Immature natural killer cell (primary cell): ENCODE measurements at regions not wholly inside any gene's neighbourhood (a gene's known extent, or its start where the extent isn't known, plus 50 kb on each side); places are given as distances from the start of the nearest gene placed in this dataset.
"Not testable (repeated sequence)": the region's sequence is repeated elsewhere in the genome, so short reads cannot be mapped to it uniquely, and the experiment has no call there.

Experiments
- DNase-seq, 3 donors: peaks; one replicate each; pipeline ENCODE4 v3.0.0; 2022; ENCODE audit warnings: mixed read lengths in 1 of 3
- H3K27ac Mint-ChIP-seq, 6 donors: one replicate each; pipeline ENCODE4 v1.8.0; 2020; ENCODE audit warnings: mixed read lengths in 6 of 6, mild to moderate bottlenecking in 5 of 6, inconsistent platforms in 4 of 6, moderate library complexity in 3 of 6
- H3K27me3 Mint-ChIP-seq, 3 donors: one replicate each; pipeline ENCODE4 v1.8.0; 2020 to 2021; ENCODE audit warnings: low read depth in 3 of 3, mild to moderate bottlenecking in 3 of 3, mixed read lengths in 3 of 3, moderate library complexity in 3 of 3, inconsistent platforms in 1 of 3
- H3K36me3 Mint-ChIP-seq, 3 donors: one replicate each; pipeline ENCODE4 v1.8.0; 2020; ENCODE audit warnings: mixed read lengths in 3 of 3, inconsistent platforms in 2 of 3, mild to moderate bottlenecking in 2 of 3
- H3K4me1 Mint-ChIP-seq, 2 donors: one replicate each; pipeline ENCODE4 v1.8.0; 2020; ENCODE audit warnings: inconsistent platforms in 2 of 2, mild to moderate bottlenecking in 2 of 2, mixed read lengths in 2 of 2, moderate library complexity in 1 of 2
- H3K4me3 Mint-ChIP-seq, 5 donors: one replicate each; pipeline ENCODE4 v1.8.0; 2020; ENCODE audit warnings: mild to moderate bottlenecking in 5 of 5, mixed read lengths in 5 of 5, inconsistent platforms in 3 of 5, moderate library complexity in 3 of 5
- H3K9me3 Mint-ChIP-seq, 6 donors: one replicate each; pipeline ENCODE4 v1.8.0; 2020; ENCODE audit warnings: mild to moderate bottlenecking in 6 of 6, mixed read lengths in 6 of 6, inconsistent platforms in 4 of 6, moderate library complexity in 3 of 6

DNA sequence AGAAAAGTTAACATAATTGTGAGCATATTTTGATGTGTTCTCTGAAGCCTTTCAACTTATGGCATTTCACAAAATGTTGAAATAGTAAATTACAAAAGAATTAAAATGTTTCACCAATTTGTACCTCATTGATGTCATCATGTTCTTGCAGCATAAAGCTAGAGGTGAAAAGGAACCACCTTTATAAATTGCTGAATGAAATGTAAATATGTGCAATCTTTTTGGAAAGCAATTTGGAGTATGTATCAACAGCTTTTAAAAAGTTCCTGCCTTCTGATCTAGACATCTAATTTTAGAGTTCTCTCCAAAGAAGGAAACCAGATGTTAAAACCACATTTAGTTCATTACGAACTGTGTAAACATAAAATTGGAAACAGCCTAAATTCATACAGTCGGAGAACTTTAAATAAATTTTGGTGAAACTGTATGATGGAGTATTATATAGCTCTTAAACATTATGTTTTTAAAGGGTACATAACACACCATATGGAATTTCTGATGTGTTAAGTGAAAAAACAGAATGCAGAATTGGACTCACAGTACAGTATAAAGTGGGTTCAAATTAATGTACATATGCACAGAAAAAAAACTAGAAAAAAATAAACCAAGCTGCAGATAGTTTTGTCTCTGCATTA lies 311.2 kb upstream of the NAALADL2 start:
- H3K9me3 Mint-ChIP-seq: peaks cover 0 to 12% (median 3%) of the 10 kb centered on the region in 6 donors
- no peak overlapping the region for H3K4me3 Mint-ChIP-seq
- H3K27ac Mint-ChIP-seq: no peak overlapping the region
- H3K27me3 Mint-ChIP-seq: peaks cover 0 to 2% (median 0%) of the 10 kb centered on the region in 3 donors
- H3K4me1 Mint-ChIP-seq: no peaks in the 10 kb centered on the region
- DNase-seq: no peak
- peaks cover 0 to 6% (median 0%) of the 10 kb centered on the region in 3 donors for H3K36me3 Mint-ChIP-seq

DNA sequence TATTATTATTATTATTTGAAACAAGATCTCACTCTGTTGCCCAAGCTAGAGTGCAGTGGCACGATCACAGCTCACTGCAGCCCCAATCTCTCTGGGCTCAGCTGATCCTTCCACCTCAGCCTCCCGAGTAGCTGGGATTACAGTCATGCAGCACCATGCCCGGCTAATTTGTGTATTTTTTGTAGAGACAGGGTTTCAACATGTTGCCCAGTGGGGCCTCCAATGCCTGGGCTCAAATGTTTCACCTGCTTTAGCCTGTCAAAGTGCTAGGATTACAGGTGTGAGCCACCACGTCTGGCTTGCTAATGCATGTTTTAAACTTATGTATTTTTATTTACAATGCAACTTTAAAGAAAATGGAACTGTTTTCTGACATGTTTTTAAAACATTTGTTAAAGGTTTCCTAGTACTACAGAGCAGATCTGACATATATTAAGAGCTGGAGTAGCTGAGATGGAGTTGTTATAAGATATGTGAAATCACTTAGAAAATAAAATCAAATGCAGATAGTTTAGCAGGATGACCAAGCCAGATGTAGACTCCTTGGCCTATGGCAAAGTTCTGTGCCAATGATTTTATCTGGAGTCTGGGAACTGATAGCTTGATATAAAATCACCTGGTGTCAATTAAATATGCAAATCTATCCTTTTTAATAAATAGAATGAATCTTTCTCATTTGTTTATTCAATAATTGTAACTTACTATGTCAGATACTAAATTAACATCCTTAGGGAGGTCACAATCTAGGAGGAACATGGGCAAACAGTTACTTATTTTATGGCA lies 310.1 kb upstream of the NAALADL2 start:
- peaks cover 0 to 10% (median 2%) of the 10 kb centered on the region in 6 donors for H3K9me3 Mint-ChIP-seq
- no peak overlapping the region for H3K27ac Mint-ChIP-seq
- DNase-seq: no peak
- H3K4me1 Mint-ChIP-seq: no peaks in the 10 kb centered on the region
- peaks cover 0 to 3% (median 0%) of the 10 kb centered on the region in 3 donors for H3K27me3 Mint-ChIP-seq
- H3K36me3 Mint-ChIP-seq: peaks cover 0 to 6% (median 0%) of the 10 kb centered on the region in 3 donors
- no peak overlapping the region for H3K4me3 Mint-ChIP-seq

DNA sequence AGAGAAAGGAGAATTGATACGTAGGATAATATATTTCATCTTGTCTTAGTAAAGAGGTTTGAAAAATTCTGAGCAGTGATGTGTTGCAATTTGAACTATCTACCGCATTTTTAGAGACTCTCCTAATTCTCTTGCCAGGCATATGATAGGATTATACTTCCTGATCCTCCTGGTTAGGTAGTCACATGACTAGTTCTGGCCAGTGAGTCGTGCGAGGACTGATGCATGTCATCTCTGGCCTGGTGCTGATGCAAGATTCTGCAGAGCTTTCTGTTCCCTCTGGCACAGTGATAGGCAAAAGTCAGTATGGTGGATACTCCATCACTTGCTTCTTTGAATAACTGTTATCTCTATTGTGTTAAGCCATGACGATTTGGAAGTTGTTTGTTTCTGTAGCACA lies 277.6 kb upstream of the NAALADL2 start:
- Mint-ChIP-seq H3K4me3 (no peak overlapping the region), H3K27ac (no peak overlapping the region), H3K9me3 (peaks cover 2 to 55% (median 14%) of the 10 kb centered on the region in 6 donors), H3K4me1 (no peaks in the 10 kb centered on the region), H3K27me3 (no peaks in the 10 kb centered on the region), H3K36me3 (no peaks in the 10 kb centered on the region)
- no peak for DNase-seq

DNA sequence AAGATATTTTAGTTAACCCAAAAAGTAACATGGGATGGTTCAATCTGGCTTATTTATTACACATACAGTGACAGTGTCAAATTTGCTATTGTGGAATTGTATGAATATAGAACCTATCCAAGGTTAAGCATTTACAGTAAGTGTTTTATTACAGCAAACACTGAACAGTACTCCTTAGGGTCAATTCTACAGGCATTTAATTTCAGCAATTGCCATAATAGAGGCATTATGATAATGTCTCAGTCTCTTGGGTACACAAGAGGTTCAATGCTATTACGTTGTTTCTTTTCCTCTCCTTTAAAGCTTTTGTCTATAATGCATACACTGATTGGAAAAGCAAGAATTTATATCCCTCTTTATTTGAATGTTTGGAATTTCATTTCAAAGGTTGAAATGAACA lies 275.7 kb upstream of the NAALADL2 start:
- no peak overlapping the region for H3K27ac Mint-ChIP-seq
- H3K4me3 Mint-ChIP-seq: no peak overlapping the region
- no peaks in the 10 kb centered on the region for H3K27me3 Mint-ChIP-seq
- H3K4me1 Mint-ChIP-seq: no peaks in the 10 kb centered on the region
- H3K9me3 Mint-ChIP-seq: peaks cover 2 to 52% (median 14%) of the 10 kb centered on the region in 6 donors
- DNase-seq: no peak
- H3K36me3 Mint-ChIP-seq: peaks cover 0 to 5% (median 0%) of the 10 kb centered on the region in 3 donors

DNA sequence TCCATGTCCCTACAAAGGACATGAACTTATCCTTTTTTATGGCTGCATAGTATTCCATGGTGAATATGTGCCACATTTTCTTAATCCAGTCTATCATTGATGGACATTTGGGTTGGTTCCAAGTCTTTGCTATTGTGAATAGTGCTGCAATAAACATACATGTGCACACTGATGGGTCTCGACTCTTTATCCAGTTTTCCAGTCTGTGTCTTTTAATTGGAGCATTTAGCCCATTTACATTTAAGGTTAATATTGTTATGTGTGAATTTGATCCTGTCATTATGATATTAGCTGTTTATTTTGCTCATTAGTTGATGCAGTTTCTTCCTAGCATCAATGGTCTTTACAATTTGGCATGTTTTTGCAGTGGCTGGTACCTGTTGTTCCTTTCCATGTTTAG lies 272.0 kb upstream of the NAALADL2 start:
- not testable (repeated sequence) for H3K27me3 Mint-ChIP-seq, H3K27ac Mint-ChIP-seq, H3K4me1 Mint-ChIP-seq, DNase-seq, H3K4me3 Mint-ChIP-seq, H3K36me3 Mint-ChIP-seq
- H3K9me3 Mint-ChIP-seq: peaks cover 0 to 40% (median 8%) of the 10 kb centered on the region in 6 donors

DNA sequence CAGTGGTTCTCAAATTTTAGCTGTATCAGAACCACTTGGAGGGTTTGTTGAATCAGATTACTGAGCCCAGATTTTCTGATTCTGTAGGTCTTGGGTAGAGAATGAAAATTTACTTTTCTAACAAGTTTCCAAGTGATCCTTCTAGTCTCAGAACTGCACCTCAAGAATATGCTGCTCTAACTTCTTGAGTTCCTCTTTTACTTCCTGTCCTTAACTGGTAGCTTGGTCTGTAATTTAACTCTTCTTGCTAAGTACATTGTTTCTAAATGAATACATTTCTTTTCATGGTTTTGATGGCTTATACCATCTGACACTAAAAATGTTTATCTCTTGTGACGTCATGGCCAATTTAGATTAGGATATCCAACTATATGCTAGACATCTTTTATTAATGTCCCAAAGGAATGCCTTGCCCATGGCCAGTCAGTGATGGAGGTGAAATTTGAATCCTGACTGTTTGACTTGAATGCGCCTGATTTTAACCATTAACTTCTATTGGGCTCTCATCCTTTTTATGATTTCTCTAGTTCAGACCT lies 262.6 kb upstream of the NAALADL2 start:
- peaks cover 2 to 14% (median 9%) of the 10 kb centered on the region in 6 donors for H3K9me3 Mint-ChIP-seq
- H3K36me3 Mint-ChIP-seq: no peaks in the 10 kb centered on the region
- peaks cover 0 to 2% (median 0%) of the 10 kb centered on the region in 3 donors for H3K27me3 Mint-ChIP-seq
- H3K27ac Mint-ChIP-seq: no peak overlapping the region
- H3K4me1 Mint-ChIP-seq: no peaks in the 10 kb centered on the region
- no peak for DNase-seq
- no peak overlapping the region for H3K4me3 Mint-ChIP-seq

DNA sequence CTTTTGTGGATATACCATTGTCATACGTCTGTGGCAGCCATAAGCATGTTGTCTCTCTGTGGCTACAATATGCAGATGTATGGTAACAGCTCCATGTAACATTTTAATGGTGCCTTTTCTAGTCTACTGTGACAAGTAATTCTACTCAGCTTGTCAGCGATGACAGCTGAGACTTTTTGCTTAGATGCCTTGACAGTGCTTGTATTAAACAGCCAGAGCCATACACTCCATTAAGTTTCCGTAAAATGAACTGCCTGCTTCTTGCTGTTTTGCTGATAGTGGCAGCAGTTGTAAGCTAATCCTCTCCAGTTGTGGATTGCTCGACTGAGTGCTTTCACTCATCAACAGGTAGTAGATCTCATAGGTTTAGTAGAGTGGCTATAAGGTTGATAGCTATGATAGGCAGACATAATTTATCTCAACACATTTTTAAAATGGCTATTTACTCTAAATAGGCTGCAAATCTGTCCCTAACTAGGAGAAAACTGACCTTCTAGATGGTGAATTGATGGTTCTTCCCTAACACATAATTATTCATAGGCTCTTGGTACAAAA lies 260.2 kb upstream of the NAALADL2 start:
- H3K9me3 Mint-ChIP-seq: peaks cover 2 to 27% (median 12%) of the 10 kb centered on the region in 6 donors
- peaks cover 0 to 2% (median 0%) of the 10 kb centered on the region in 3 donors for H3K27me3 Mint-ChIP-seq
- H3K36me3 Mint-ChIP-seq: no peaks in the 10 kb centered on the region
- H3K27ac Mint-ChIP-seq: no peak overlapping the region
- DNase-seq: no peak
- no peak overlapping the region for H3K4me3 Mint-ChIP-seq
- no peaks in the 10 kb centered on the region for H3K4me1 Mint-ChIP-seq

DNA sequence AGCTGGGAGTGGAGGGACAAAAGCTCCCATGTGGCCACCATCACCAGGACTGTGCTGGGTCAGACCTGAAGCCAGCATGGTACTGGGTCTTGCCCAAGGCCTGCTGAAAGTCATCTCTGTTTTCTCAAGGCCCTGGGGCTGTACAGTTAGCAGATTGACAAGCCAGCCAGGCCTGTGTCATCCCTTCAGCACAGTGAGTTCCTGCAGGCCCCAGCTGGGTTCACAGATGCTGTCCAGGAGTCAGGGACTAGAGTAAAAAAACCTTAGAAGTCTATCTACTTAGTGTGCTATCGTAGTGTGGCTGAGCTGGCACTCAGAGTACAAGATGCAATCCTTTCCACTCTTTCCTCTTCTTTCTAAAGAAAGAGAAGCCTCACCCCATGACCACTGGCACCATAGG lies 246.0 kb upstream of the NAALADL2 start:
- peaks cover under 1 to 9% of the 10 kb centered on the region in 2 donors for H3K4me1 Mint-ChIP-seq
- H3K36me3 Mint-ChIP-seq: peaks cover 0 to 3% (median 0%) of the 10 kb centered on the region in 3 donors
- H3K27ac Mint-ChIP-seq: no peak overlapping the region
- no peak for DNase-seq
- H3K27me3 Mint-ChIP-seq: peaks cover 0 to under 1% (median 0%) of the 10 kb centered on the region in 3 donors
- H3K9me3 Mint-ChIP-seq: peaks cover 0 to 17% (median 3%) of the 10 kb centered on the region in 6 donors
- H3K4me3 Mint-ChIP-seq: no peak overlapping the region

DNA sequence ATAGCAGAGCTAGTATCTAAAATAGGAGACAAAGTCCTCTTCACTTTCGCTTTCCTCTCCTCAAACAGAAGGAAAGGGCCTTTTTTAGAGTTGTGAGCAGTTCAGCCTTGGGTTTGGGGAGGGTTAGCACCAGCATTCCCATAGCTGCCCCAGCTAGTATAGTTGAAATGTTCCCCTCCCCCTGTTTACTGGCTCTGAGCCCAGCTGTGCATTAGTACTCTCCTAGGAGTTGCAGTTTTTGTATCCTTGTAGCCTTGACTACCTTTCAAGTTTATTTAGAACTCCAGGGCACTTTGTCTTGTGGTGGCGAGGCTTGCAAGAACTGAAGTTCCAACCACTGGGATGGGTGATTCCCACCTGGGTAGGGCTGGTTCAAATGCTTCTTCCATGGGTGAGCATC lies 245.1 kb upstream of the NAALADL2 start:
- Mint-ChIP-seq H3K9me3 (peaks cover 0 to 17% (median 2%) of the 10 kb centered on the region in 6 donors), H3K27ac (no peak overlapping the region), H3K27me3 (no peaks in the 10 kb centered on the region), H3K4me3 (no peak overlapping the region), H3K4me1 (peaks cover 6 to 18% of the 10 kb centered on the region in 2 donors), H3K36me3 (peaks cover 0 to 3% (median 0%) of the 10 kb centered on the region in 3 donors)
- no peak for DNase-seq

DNA sequence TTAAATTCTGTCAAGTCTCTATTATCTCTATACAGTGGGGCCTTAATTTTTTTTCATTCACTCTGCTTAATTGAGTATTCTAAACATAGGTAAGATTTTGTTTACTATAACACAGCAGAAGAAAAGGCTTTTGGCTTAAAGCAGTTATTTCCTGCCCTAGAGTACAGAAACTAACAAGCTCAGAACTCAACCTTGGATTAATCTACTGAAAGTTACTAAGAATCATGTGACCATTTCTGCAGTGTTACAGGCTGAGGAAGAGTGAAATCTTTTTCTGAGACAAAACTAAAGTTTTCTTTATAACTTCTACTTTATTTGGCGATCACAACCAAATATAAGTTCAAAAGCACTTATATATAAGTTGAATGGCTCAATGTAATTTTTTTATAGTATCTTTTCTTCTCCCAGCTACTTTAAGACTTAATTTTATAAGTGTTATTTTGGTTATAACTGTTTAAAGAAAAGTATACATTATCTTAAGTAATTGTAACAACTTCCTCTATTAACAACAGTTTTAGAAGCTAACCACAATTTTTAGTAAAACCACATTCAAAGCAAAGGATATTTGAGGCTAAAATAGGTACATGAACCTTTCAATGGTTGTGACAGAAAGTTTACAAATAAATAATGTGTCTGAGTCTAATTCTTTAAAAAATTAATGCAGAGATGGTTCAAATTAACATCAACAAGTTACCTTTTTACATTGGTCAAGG lies 240.6 kb upstream of the NAALADL2 start:
- peaks cover 0 to 15% (median 1%) of the 10 kb centered on the region in 6 donors for H3K9me3 Mint-ChIP-seq
- peak overlapping the region in 4 of 6 donors; percentile 5 to 44 (median 20) for H3K27ac Mint-ChIP-seq
- no peaks in the 10 kb centered on the region for H3K36me3 Mint-ChIP-seq
- H3K4me3 Mint-ChIP-seq: peak overlapping the region in 2 of 5 donors; percentile 20 to 55
- no peak for DNase-seq
- peaks cover 0 to 1% (median 0%) of the 10 kb centered on the region in 3 donors for H3K27me3 Mint-ChIP-seq
- peaks cover 15 to 33% of the 10 kb centered on the region in 2 donors for H3K4me1 Mint-ChIP-seq

DNA sequence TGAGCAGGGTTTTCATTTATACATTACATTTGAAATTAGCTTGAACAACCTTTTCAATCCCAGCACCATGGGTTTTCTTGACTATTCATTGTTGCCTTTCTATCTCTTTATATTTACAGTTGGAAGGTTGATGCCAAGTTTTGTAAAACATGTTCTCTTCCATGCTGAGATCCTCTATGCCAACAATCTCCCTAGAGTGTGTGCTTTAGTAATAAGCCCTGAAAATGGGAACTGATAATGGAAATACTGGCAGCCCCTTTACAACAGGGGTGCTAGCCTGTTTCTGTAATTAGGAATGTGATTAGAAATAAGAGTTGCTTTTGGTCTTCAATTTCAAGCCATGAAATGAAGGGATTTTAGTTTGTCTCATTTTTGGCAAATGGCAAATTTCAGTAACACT lies 239.9 kb upstream of the NAALADL2 start:
- peak overlapping the region in 2 of 5 donors; percentile 10 to 55 for H3K4me3 Mint-ChIP-seq
- no peaks in the 10 kb centered on the region for H3K36me3 Mint-ChIP-seq
- peaks cover 0 to 1% (median 0%) of the 10 kb centered on the region in 3 donors for H3K27me3 Mint-ChIP-seq
- peaks cover 0 to 12% (median 1%) of the 10 kb centered on the region in 6 donors for H3K9me3 Mint-ChIP-seq
- DNase-seq: no peak
- peaks cover 15 to 33% of the 10 kb centered on the region in 2 donors for H3K4me1 Mint-ChIP-seq
- peak overlapping the region in 2 of 6 donors; percentile 12 to 32 for H3K27ac Mint-ChIP-seq

DNA sequence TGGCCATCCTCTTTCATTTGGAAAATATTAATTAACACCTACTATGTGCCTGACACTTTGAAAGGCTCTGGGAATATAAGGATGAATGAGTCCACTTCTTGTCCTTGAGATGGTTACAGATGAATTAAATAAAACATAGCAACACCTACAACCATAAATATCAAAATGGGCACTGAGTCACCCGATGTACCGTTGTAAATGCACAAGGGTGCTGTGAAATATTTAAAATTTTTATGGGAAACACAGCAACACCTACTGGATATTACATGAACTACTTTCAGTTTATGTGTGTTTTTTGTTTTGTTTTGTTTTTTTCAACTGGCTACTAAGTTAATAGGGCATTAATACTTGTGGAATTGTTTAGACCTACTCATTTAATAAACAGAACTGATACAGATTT lies 239.0 kb upstream of the NAALADL2 start:
- no peak for DNase-seq
- H3K4me3 Mint-ChIP-seq: peak overlapping the region in 1 of 5 donors; percentile 1
- H3K36me3 Mint-ChIP-seq: no peaks in the 10 kb centered on the region
- peaks cover 0 to 6% (median 0%) of the 10 kb centered on the region in 6 donors for H3K9me3 Mint-ChIP-seq
- peaks cover 0 to 1% (median 0%) of the 10 kb centered on the region in 3 donors for H3K27me3 Mint-ChIP-seq
- peaks cover 15 to 33% of the 10 kb centered on the region in 2 donors for H3K4me1 Mint-ChIP-seq
- no peak overlapping the region for H3K27ac Mint-ChIP-seq

DNA sequence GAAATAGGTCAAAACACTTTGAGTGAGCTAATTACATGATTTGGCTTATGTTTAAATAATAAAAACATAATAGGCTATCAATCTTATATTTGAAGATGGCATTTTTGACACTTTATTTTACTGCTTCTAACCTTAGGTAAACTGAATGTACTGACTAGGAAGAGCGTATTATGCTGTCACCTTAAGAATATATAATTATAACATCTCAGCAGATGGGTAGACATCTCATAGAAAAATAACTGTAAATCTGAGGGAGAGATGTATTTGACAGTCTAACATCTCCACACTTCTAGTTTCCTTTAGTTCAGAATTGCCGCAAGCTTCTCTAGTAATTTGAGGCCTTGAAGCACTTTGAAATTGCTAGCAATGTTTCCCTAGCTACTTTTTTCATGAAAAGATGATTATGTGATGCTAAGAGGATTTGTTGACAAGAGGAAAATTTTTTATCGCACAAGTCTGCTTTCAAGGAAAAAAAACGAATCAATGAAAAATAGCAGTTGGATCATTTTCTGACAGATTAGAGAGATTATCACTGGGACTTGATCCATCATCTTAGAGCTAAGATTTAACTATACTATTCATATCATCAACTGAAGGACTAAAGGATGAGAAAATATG lies 238.2 kb upstream of the NAALADL2 start:
- no peak overlapping the region for H3K4me3 Mint-ChIP-seq
- no peak overlapping the region for H3K27ac Mint-ChIP-seq
- H3K36me3 Mint-ChIP-seq: no peaks in the 10 kb centered on the region
- peaks cover 15 to 33% of the 10 kb centered on the region in 2 donors for H3K4me1 Mint-ChIP-seq
- no peak for DNase-seq
- H3K9me3 Mint-ChIP-seq: peaks cover 0 to 6% (median 0%) of the 10 kb centered on the region in 6 donors
- peaks cover 0 to 1% (median 0%) of the 10 kb centered on the region in 3 donors for H3K27me3 Mint-ChIP-seq
